SU-DHL-6 (cell line): ENCODE measurements at regions not wholly inside any gene's neighbourhood (a gene's known extent, or its start where the extent isn't known, plus 50 kb on each side); places are given as distances from the start of the nearest gene placed in this dataset.

ENCODE experiments used
- CTCF ChIP-seq: fragments of 200-600 bp; sonication (generic); IDR thresholded peaks from one replicate; pipeline ENCODE4 v1.5.1; 2017; ENCODE audit warnings: antibody characterized with exemption, mild to moderate bottlenecking, low read length, moderate library complexity; ENCODE audit not compliant: insufficient read depth, poor library complexity, severe bottlenecking
- EZH2phosphoT487 ChIP-seq: fragments of 200-600 bp; sonication (generic), shearing (Covaris generic); conservative IDR thresholded peaks from 2 replicates; pipeline ENCODE4 v1.6.1; 2018; ENCODE audit warnings: mild to moderate bottlenecking, antibody characterized with exemption, low read length, moderate library complexity, mixed read lengths

DNA sequence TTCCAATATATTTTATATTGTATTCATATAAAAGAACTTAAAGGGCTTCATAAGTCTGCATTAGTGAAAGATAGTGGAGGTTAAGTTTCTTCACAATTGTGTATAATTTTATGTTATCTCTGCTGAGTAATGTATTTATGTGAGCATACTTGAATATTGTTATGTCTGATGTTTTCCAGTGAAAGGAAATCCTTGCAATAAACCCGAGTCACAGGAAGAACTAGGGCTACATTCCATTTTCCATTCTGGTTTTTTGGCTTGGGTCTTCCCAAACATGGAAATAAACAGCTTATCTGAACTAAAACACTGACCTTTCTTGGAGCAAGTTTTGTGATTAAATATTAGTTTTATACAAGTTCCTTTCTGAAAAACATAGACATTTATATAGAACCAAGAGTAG, 231.3 kb upstream of the GPRIN3 start:
- no peak for TF ChIP-seq CTCF
- TF ChIP-seq EZH2phosphoT487 = no peak
